NCI-H1436 (cell line): ENCODE measurements at regions not wholly inside any gene's neighbourhood (a gene's known extent, or its start where the extent isn't known, plus 50 kb on each side); places are given as distances from the start of the nearest gene placed in this dataset.
"Not testable (repeated sequence)": the region's sequence is repeated elsewhere in the genome, so short reads cannot be mapped to it uniquely, and the experiment has no call there.

Experiments used
- DNase-seq: peaks from one replicate; lab custom pipeline; 2025; lab: John Stamatoyannopoulos, UW

GRCh38 chr17:21517538-21518293 is 141.6 kb downstream of the KCNJ12 start:
- DNase-seq: no peak

- DNase-seq: no peak
Observed at GRCh38 chr17:21522755-21523336, 146.7 kb downstream of the KCNJ12 start.

- DNase-seq: no peak
Observed at GRCh38 chr17:21523497-21524210, 147.5 kb downstream of the KCNJ12 start.

- DNase-seq: no peak
Observed at GRCh38 chr17:21524211-21524591, 148.0 kb downstream of the KCNJ12 start.

- no peak for DNase-seq
Observed at GRCh38 chr17:21525464-21526130, 149.4 kb downstream of the KCNJ12 start.

GRCh38 chr17:21528031-21528695 is 152.0 kb downstream of the KCNJ12 start:
- DNase-seq: no peak

GRCh38 chr17:21530311-21530710 is 154.2 kb downstream of the KCNJ12 start:
- no peak for DNase-seq

- no peak for DNase-seq
Observed at GRCh38 chr17:21530841-21531240, 154.7 kb downstream of the KCNJ12 start.

GRCh38 chr17:21532763-21533385 is 156.7 kb downstream of the KCNJ12 start:
- DNase-seq: no peak

- DNase-seq: no peak
Observed at GRCh38 chr17:21535686-21536375, 156.5 kb upstream of the KCNJ18 start.

- DNase-seq: no peak
Observed at GRCh38 chr17:21537302-21537701, 155.0 kb upstream of the KCNJ18 start.

GRCh38 chr17:21538615-21539014 is 153.7 kb upstream of the KCNJ18 start:
- DNase-seq: no peak

- no peak for DNase-seq
Observed at GRCh38 chr17:21539146-21539545, 153.2 kb upstream of the KCNJ18 start.

GRCh38 chr17:21540502-21540901 is 151.8 kb upstream of the KCNJ18 start:
- no peak for DNase-seq

GRCh38 chr17:21542070-21542469 is 150.3 kb upstream of the KCNJ18 start:
- DNase-seq: no peak

GRCh38 chr17:21542991-21543390 is 149.3 kb upstream of the KCNJ18 start:
- DNase-seq: no peak

GRCh38 chr17:21545064-21545463 is 147.3 kb upstream of the KCNJ18 start:
- no peak for DNase-seq

- DNase-seq: no peak
Observed at GRCh38 chr17:21548236-21548635, 144.1 kb upstream of the KCNJ18 start.

GRCh38 chr17:21549107-21549687 is 143.1 kb upstream of the KCNJ18 start:
- no peak for DNase-seq

- DNase-seq: not testable (repeated sequence)
Observed at GRCh38 chr17:21550031-21550430, 142.3 kb upstream of the KCNJ18 start.
